ENCODE measurements at regions not wholly inside any gene's neighbourhood (a gene's known extent, or its start where the extent isn't known, plus 50 kb on each side); places are given as distances from the start of the nearest gene placed in this dataset.
"Not testable (repeated sequence)": the region's sequence is repeated elsewhere in the genome, so short reads cannot be mapped to it uniquely, and the experiment has no call there.

DNA sequence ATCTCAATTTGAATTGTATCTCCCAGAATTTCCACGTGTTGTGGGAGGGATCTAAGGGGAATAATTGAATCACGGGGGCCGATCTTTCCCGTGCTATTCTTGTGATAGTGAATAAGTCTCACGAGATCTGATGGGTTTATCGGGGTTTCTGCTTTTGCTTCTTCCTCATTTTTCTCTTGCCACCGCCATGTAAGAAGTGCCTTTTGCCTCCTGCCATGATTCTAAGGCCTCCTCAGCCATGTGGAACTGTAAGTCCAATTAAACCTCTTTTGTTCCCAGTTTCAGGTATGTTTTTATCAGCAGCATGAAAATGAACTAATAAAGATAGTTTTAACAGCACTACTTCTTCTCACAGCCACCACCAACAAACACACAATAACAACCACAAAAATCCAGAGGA, 140.0 kb upstream of the ABI3BP start:
- H3K4me3 Mint-ChIP-seq (ENCODE audit: low read depth): not testable (repeated sequence)
- peaks cover 15% of the 10 kb centered on the region for H3K4me1 Mint-ChIP-seq (ENCODE audit: low read depth)
- intact Hi-C loops (cut with micrococcal nuclease): loop anchor here (5.0 kb wide), 1 partner anchor 39 kb away; no protein-coding TSS in a partner anchor

DNA sequence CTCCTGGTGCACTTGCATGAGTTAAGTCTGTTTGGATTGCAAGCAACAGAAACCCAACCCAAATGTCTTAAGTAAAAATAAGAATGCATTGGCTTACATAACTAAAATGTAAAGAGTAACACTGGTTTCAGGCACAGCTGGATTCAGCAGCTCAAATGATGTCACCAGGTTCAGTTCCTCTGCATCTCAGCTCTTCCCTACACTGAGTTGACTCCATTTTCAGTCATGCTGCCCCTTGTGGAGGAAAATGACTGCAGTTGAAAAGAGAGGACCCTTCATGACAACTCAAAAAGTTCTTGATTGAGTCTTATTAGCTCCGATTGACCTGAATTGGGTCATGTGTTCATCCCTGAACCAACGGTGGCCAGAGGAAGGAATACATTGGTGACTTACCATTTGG, 138.5 kb upstream of the ABI3BP start:
- Mint-ChIP-seq H3K27me3 (ENCODE audit: low read depth) (peaks cover 13% of the 10 kb centered on the region), H3K27ac (no peak overlapping the region), H3K36me3 (ENCODE audit: low read depth) (peaks cover 4% of the 10 kb centered on the region), H3K4me3 (ENCODE audit: low read depth) (no peak overlapping the region), H3K9me3 (peaks cover 21% of the 10 kb centered on the region), H3K4me1 (ENCODE audit: low read depth) (peaks cover 13% of the 10 kb centered on the region)
- intact Hi-C loops (cut with micrococcal nuclease): loop anchor here (5.0 kb wide), 1 partner anchor 41 kb away; no protein-coding TSS in a partner anchor
- no peak for DNase-seq (ENCODE audit: low spot score)

More for the DNA sequence above, 140.0 kb upstream of the ABI3BP start:
- H3K9me3 Mint-ChIP-seq: peaks cover 21% of the 10 kb centered on the region
- H3K27ac Mint-ChIP-seq; DNase-seq (ENCODE audit: low spot score); H3K36me3 Mint-ChIP-seq (ENCODE audit: low read depth); H3K27me3 Mint-ChIP-seq (ENCODE audit: low read depth): not testable (repeated sequence)

DNA sequence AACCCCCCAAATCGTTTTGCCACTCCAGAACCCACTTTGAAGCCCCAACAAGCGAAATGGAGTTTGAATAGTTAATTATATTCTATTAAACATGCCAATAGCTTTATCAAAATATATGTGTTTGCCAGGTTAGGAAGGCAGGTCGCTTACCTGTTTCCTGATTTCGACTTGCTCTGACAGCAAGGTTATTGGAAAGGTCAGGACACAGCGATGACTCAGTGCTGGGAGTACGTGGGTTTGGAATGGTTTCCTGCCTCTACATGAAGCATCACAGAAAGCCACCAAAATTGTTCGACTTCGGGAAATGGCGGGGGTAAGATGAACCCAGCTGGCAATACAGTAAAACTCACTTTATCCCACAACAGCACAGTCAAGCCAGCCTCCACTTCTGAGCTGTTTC, 135.6 kb upstream of the ABI3BP start:
- peaks cover 7% of the 10 kb centered on the region for H3K4me1 Mint-ChIP-seq (ENCODE audit: low read depth)
- no peak overlapping the region for H3K4me3 Mint-ChIP-seq (ENCODE audit: low read depth)

DNA sequence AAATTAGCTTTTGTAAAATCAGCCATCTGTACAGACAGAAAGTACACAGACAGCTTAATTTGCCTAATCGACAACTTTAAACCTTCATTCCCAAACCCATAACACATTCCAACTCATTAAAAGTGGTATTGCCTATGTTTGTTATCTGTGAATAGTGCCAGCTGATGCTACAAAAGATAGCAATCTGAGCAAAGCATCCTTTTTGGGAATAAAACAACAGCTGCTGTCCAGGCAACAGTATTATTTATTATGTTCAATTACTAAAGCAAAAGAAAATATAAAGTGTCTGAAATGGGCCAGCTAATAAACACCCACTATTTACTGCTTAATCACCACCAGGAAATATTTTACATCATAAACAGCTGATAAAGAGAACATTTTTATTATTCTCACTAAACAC, 134.8 kb upstream of the ABI3BP start:
- intact Hi-C loops (cut with micrococcal nuclease): no loop called here
- peaks cover 25% of the 10 kb centered on the region for H3K27me3 Mint-ChIP-seq (ENCODE audit: low read depth)

More for the DNA sequence above, 135.6 kb upstream of the ABI3BP start:
- Mint-ChIP-seq H3K27me3 (ENCODE audit: low read depth) (peaks cover 25% of the 10 kb centered on the region), H3K36me3 (ENCODE audit: low read depth) (peaks cover 4% of the 10 kb centered on the region), H3K27ac (no peak overlapping the region), H3K9me3 (peaks cover 24% of the 10 kb centered on the region)
- no peak for DNase-seq (ENCODE audit: low spot score)
- intact Hi-C loops (cut with micrococcal nuclease): no loop called here

DNA sequence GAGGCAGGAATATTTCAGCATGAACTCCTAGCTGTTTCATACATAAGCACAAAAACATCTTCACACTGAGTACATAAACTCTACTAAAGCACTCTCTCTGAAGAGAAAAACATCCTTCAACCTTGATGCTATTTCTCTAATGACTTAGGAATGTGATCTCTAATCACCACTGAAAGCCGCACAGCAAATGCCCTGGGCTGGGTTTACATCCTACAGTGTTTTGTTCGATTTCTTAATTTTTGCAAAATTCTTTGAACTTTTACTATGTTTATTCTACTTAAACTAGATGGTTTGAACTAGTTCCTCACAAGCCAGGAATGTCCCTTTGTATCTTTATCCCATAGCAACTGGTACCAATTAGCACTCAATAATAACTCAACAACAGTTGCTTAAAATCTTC, 130.9 kb upstream of the ABI3BP start:
- DNase-seq (ENCODE audit: low spot score): no peak
- H3K36me3 Mint-ChIP-seq (ENCODE audit: low read depth): no peaks in the 10 kb centered on the region
- intact Hi-C loops (cut with micrococcal nuclease): no loop called here
- no peak overlapping the region for H3K27ac Mint-ChIP-seq
- peaks cover 24% of the 10 kb centered on the region for H3K27me3 Mint-ChIP-seq (ENCODE audit: low read depth)
- peaks cover 8% of the 10 kb centered on the region for H3K9me3 Mint-ChIP-seq
- H3K4me1 Mint-ChIP-seq (ENCODE audit: low read depth): no peaks in the 10 kb centered on the region
- H3K4me3 Mint-ChIP-seq (ENCODE audit: low read depth): no peak overlapping the region

More for the DNA sequence above, 134.8 kb upstream of the ABI3BP start:
- Mint-ChIP-seq H3K36me3 (ENCODE audit: low read depth) (no peaks in the 10 kb centered on the region), H3K27ac (no peak overlapping the region), H3K4me3 (ENCODE audit: low read depth) (no peak overlapping the region), H3K4me1 (ENCODE audit: low read depth) (no peaks in the 10 kb centered on the region), H3K9me3 (peaks cover 20% of the 10 kb centered on the region)
- DNase-seq (ENCODE audit: low spot score): no peak

DNA sequence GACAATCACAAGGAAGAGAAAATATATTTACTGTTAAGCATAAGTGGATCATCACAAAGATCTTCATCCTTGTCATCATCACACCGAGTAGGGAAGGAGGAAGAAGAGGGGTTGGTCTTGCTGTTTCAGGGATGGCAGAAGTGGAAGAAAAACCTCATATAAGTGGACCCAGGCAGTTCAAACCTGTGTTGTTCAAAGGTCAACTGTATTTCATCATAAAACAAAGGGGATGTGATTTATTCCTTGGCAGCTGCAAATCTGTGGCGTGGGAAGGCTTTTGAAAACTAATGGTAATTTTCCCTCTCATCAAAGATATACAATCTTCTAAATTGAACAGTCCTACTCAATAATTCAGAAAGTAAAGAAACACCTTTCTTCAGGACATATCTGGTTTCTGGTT, 129.9 kb upstream of the ABI3BP start:
- H3K27ac Mint-ChIP-seq: no peak overlapping the region
- H3K36me3 Mint-ChIP-seq (ENCODE audit: low read depth): no peaks in the 10 kb centered on the region
- H3K4me1 Mint-ChIP-seq (ENCODE audit: low read depth): no peaks in the 10 kb centered on the region
- H3K27me3 Mint-ChIP-seq (ENCODE audit: low read depth): peaks cover 24% of the 10 kb centered on the region
- peaks cover 8% of the 10 kb centered on the region for H3K9me3 Mint-ChIP-seq
- DNase-seq (ENCODE audit: low spot score): no peak
- intact Hi-C loops (cut with micrococcal nuclease): no loop called here
- H3K4me3 Mint-ChIP-seq (ENCODE audit: low read depth): no peak overlapping the region

DNA sequence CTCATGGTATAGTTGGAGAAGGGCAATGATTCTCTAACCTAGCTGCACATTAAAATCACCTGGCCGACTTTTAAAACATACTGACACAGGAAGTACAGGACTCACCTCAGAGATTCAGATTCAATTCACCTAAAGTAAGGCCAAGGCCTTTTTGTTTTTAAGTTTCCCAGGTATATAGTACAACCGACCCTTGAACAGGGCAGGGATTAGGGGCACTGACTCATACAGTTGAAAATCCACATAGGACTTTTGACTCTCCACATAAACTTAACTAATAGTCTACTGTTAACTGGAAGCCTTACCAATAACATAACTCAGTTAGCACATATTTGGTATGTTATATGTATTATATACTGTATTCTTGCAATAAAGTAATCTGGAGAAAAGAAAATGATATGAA, 129.5 kb upstream of the ABI3BP start:
- intact Hi-C loops (cut with micrococcal nuclease): no loop called here
- Mint-ChIP-seq H3K36me3 (ENCODE audit: low read depth) (no peaks in the 10 kb centered on the region), H3K9me3 (peaks cover 8% of the 10 kb centered on the region), H3K4me3 (ENCODE audit: low read depth) (no peak overlapping the region), H3K27me3 (ENCODE audit: low read depth) (peaks cover 24% of the 10 kb centered on the region), H3K27ac (no peak overlapping the region), H3K4me1 (ENCODE audit: low read depth) (no peaks in the 10 kb centered on the region)
- no peak for DNase-seq (ENCODE audit: low spot score)

DNA sequence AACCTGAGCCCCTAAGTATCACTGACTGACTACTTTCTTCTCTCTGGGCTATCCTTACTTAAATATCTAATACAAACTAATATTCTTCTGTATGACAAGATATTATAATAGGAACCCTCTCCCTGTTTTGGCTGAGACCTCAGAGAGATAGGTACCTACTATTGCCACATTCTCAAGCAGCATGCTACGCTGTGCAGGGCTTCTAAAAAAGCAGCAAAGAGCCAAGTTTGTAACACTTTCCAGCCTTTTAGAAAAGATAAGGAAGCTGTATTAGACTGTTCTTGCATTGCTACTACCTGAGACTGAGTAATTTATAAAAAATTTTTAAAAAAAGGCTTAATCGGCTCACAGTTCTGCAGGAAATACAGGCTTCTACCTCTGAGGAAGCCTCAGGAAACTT, 126.8 kb upstream of the ABI3BP start:
- Mint-ChIP-seq H3K9me3 (peaks cover 8% of the 10 kb centered on the region), H3K4me1 (ENCODE audit: low read depth) (peaks cover 4% of the 10 kb centered on the region), H3K36me3 (ENCODE audit: low read depth) (no peaks in the 10 kb centered on the region), H3K4me3 (ENCODE audit: low read depth) (no peak overlapping the region), H3K27me3 (ENCODE audit: low read depth) (peaks cover 8% of the 10 kb centered on the region), H3K27ac (no peak overlapping the region)
- DNase-seq (ENCODE audit: low spot score): no peak
- intact Hi-C loops (cut with micrococcal nuclease): no loop called here

DNA sequence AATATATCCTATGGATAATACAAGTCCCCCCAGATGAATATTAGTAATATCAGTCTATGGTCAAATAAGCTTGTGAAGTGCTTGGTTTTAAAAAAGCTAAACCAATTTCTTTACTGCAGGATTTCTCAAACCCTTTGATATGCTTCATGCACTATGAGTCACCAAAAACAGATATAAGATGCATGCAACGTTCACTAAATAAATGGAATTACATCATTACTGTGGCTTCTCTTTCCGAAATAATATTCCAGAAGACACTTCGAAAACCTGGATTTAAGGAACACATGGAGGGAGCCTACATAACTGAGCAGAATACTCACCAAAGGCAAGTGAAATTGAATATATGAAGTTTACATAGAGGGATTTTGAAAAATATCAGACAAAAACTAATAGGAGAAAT, 126.3 kb upstream of the ABI3BP start:
- peaks cover 5% of the 10 kb centered on the region for H3K27me3 Mint-ChIP-seq (ENCODE audit: low read depth)
- H3K36me3 Mint-ChIP-seq (ENCODE audit: low read depth): no peaks in the 10 kb centered on the region
- no peak overlapping the region for H3K27ac Mint-ChIP-seq
- intact Hi-C loops (cut with micrococcal nuclease): no loop called here
- peaks cover 8% of the 10 kb centered on the region for H3K9me3 Mint-ChIP-seq
- DNase-seq (ENCODE audit: low spot score): no peak
- H3K4me3 Mint-ChIP-seq (ENCODE audit: low read depth): no peak overlapping the region
- H3K4me1 Mint-ChIP-seq (ENCODE audit: low read depth): peaks cover 4% of the 10 kb centered on the region

DNA sequence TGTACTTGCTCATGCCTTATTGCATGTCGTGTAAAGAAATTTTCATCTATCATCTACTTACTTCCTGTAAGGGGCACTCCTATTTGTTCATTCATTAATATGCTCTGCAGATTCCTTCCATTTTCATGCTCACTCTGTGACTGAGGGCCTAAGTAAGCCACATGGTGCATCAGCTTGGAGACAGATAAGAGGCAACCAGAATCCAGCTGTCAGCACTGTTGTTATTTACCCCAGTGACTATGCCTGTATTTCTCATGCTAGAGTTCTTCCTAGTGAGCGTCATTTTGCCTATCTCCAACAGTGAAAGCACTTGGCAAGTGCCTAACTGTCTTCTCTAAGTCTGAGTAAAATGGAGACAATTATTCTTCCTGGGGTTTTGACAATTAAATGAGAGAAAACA, 124.8 kb upstream of the ABI3BP start:
- H3K27me3 Mint-ChIP-seq (ENCODE audit: low read depth): peaks cover 2% of the 10 kb centered on the region
- H3K4me3 Mint-ChIP-seq (ENCODE audit: low read depth): no peak overlapping the region
- intact Hi-C loops (cut with micrococcal nuclease): no loop called here
- no peaks in the 10 kb centered on the region for H3K36me3 Mint-ChIP-seq (ENCODE audit: low read depth)
- no peak overlapping the region for H3K27ac Mint-ChIP-seq
- DNase-seq (ENCODE audit: low spot score): no peak
- peaks cover 4% of the 10 kb centered on the region for H3K9me3 Mint-ChIP-seq
- peaks cover 4% of the 10 kb centered on the region for H3K4me1 Mint-ChIP-seq (ENCODE audit: low read depth)

DNA sequence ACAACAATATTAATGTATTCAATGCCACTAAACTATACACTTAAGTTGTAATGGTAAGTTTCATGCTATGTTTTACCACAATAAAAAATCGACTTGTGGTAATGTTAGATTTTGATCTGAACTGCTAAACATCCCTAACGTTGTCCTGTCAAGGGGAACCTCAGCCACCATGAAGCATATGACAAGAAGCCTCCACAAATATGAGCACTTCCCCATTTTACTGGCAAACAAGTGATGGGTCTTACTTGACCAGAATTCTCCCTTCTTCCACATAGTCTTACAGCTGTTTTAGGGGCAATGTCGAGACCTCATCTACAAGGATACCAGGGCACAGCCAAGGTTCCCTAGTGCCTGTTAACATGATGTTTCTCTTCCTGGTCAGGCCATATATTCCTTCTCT, 124.2 kb upstream of the ABI3BP start:
- Mint-ChIP-seq H3K27ac (no peak overlapping the region), H3K27me3 (ENCODE audit: low read depth) (peaks cover 2% of the 10 kb centered on the region), H3K4me1 (ENCODE audit: low read depth) (peaks cover 4% of the 10 kb centered on the region), H3K36me3 (ENCODE audit: low read depth) (no peaks in the 10 kb centered on the region), H3K9me3 (peaks cover 4% of the 10 kb centered on the region), H3K4me3 (ENCODE audit: low read depth) (no peak overlapping the region)
- no peak for DNase-seq (ENCODE audit: low spot score)
- intact Hi-C loops (cut with micrococcal nuclease): no loop called here

DNA sequence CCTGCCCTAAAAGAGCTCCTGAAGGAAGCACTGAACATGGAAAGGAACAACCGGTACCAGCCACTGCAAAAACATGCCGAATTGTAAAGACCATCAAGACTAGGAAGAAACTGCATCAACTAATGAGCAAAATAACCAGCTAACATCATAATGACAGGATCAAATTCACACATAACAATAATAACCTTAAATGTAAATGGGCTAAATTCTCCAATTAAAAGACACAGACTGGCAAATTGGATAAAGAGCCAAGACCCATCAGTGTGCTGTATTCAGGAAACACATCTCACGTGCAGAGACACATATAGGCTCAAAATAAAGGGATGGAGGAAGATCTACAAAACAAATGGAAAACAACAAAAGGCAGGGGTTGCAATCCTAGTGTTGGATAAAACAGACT, 117.1 kb upstream of the ABI3BP start:
- H3K27ac Mint-ChIP-seq; H3K4me1 Mint-ChIP-seq (ENCODE audit: low read depth); H3K4me3 Mint-ChIP-seq (ENCODE audit: low read depth); H3K36me3 Mint-ChIP-seq (ENCODE audit: low read depth); H3K27me3 Mint-ChIP-seq (ENCODE audit: low read depth); intact Hi-C loops (cut with micrococcal nuclease); DNase-seq (ENCODE audit: low spot score): not testable (repeated sequence)
- peaks cover 16% of the 10 kb centered on the region for H3K9me3 Mint-ChIP-seq

DNA sequence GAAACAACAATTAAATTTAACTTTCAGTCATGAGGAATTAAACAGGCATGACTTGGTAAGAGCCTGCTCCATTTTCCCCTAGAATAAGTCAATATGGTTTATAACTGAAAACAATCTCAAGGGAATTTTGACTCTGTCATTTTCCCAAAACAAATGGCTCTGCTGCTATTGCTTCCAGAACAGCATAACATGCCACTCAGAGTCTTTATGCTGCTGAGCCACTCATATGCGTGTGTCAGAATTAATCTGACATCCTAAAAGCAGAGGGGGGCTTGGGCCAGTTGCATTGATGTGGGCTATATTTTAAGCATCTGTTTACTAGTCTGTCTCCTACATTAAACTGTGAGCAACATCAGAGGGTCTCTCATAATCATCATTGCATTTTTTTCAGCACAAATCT, 111.1 kb upstream of the ABI3BP start:
- intact Hi-C loops (cut with micrococcal nuclease): no loop called here
- no peak for DNase-seq (ENCODE audit: low spot score)
- Mint-ChIP-seq H3K4me1 (ENCODE audit: low read depth) (no peaks in the 10 kb centered on the region), H3K36me3 (ENCODE audit: low read depth) (no peaks in the 10 kb centered on the region), H3K27ac (no peak overlapping the region), H3K4me3 (ENCODE audit: low read depth) (no peak overlapping the region), H3K27me3 (ENCODE audit: low read depth) (peaks cover 16% of the 10 kb centered on the region), H3K9me3 (peaks cover under 1% of the 10 kb centered on the region)

DNA sequence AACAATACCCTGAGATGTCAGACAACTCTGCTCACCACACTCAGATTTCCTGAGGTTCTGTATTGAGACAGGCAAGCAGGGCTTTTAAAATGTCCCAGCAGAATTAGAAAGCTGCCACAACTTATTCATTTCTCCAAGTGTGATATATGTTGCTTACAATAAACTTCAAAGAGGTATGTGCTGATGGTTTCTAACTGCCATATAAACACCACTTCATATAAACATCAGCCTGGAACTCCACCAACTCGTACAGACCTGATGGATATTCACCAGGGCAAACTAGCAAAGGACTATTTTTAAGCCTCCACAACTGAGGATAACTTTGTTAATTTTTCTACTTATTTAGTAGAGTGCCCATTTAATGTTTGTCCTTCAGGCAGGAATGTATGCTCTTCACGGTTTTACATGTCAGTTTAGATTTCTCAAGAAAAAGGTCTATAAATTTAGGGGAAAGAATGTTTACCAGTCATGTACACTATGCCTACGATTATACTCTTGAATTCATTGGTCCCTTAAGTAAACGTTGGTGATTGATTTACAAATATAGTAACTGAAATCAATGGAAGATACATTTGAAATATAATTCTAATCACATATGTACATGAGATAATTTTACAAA, 109.6 kb upstream of the ABI3BP start:
- H3K36me3 Mint-ChIP-seq (ENCODE audit: low read depth): no peaks in the 10 kb centered on the region
- H3K9me3 Mint-ChIP-seq: no peaks in the 10 kb centered on the region
- no peaks in the 10 kb centered on the region for H3K4me1 Mint-ChIP-seq (ENCODE audit: low read depth)
- no peak overlapping the region for H3K4me3 Mint-ChIP-seq (ENCODE audit: low read depth)
- H3K27ac Mint-ChIP-seq: no peak overlapping the region
- peaks cover 23% of the 10 kb centered on the region for H3K27me3 Mint-ChIP-seq (ENCODE audit: low read depth)
- no peak for DNase-seq (ENCODE audit: low spot score)
- intact Hi-C loops (cut with micrococcal nuclease): no loop called here

Data from activated T-helper 2 cell treated with anti-CD3 and anti-CD28 coated beads, Interferon-gamma antibody, Interleukin-2, Interleukin-4, amounts not matched to agents 10 μg/mL and 5 μg/mL and 100 μg/mL, durations not matched to agents 14 hours and 24 hours and 36 hours (primary cell).